ENCODE measurements at regions not wholly inside any gene's neighbourhood (a gene's known extent, or its start where the extent isn't known, plus 50 kb on each side); places are given as distances from the start of the nearest gene placed in this dataset.

- WGBS, 2 donors (ENCODE audit: low coverage in 1 of 2) = 36 to 40% methylated on average over 2 of the region's 2 CpGs
Observed at GRCh38 chrX:95057341-95057740, 1383.3 kb downstream of the FAM133A start.

GRCh38 chrX:95058815-95059214, 1384.8 kb downstream of the FAM133A start:
- 30 to 75% methylated on average over 1 of the region's 1 CpG for WGBS, 2 donors (ENCODE audit: low coverage in 1 of 2)
- TF ChIP-seq POLR2A (IDR thresholded peaks at IDR 0.05) = no peak
- H3K27ac ChIP-seq = no peak overlapping the region
- H3K27me3 ChIP-seq = no peaks in the 10 kb centered on the region
- H3K9me3 ChIP-seq = no peaks in the 10 kb centered on the region
- H3K4me1 ChIP-seq = no peaks in the 10 kb centered on the region
- no peaks in the 10 kb centered on the region for H3K36me3 ChIP-seq
- H3K4me3 ChIP-seq = no peak overlapping the region
- ATAC-seq = no peak

More at GRCh38 chrX:95057341-95057740, 1383.3 kb downstream of the FAM133A start:
- Histone ChIP-seq H3K4me3 (no peak overlapping the region), H3K36me3 (no peaks in the 10 kb centered on the region), H3K27ac (no peak overlapping the region), H3K9me3 (no peaks in the 10 kb centered on the region), H3K27me3 (no peaks in the 10 kb centered on the region), H3K4me1 (no peaks in the 10 kb centered on the region)
- ATAC-seq = no peak
- TF ChIP-seq POLR2AphosphoS5 (IDR thresholded peaks at IDR 0.05) (no peak), EP300 (IDR thresholded peaks at IDR 0.05) (no peak), POLR2A (IDR thresholded peaks at IDR 0.05) (no peak), CTCF (IDR thresholded peaks at IDR 0.05) (no peak)

- Histone ChIP-seq H3K36me3 (no peaks in the 10 kb centered on the region), H3K27ac (no peak overlapping the region), H3K4me3 (no peak overlapping the region), H3K9me3 (no peaks in the 10 kb centered on the region), H3K4me1 (no peaks in the 10 kb centered on the region), H3K27me3 (no peaks in the 10 kb centered on the region)
- WGBS, 2 donors (ENCODE audit: low coverage in 1 of 2) = 50 to 57% methylated on average over 2 of the region's 2 CpGs
- ATAC-seq = no peak
- TF ChIP-seq POLR2AphosphoS5 (IDR thresholded peaks at IDR 0.05) = no peak
- no peak for TF ChIP-seq POLR2A (IDR thresholded peaks at IDR 0.05)
- no peak for TF ChIP-seq CTCF (IDR thresholded peaks at IDR 0.05)
- TF ChIP-seq EP300 (IDR thresholded peaks at IDR 0.05) = no peak
Observed at GRCh38 chrX:95059909-95060308, 1385.9 kb downstream of the FAM133A start.

- no peak for TF ChIP-seq POLR2A (IDR thresholded peaks at IDR 0.05)
- TF ChIP-seq EP300 (IDR thresholded peaks at IDR 0.05) = no peak
- no peak for TF ChIP-seq CTCF (IDR thresholded peaks at IDR 0.05)
- no peak for TF ChIP-seq POLR2AphosphoS5 (IDR thresholded peaks at IDR 0.05)
- ATAC-seq = no peak
- H3K36me3 ChIP-seq = no peaks in the 10 kb centered on the region
Observed at GRCh38 chrX:95063554-95063953, 1389.5 kb downstream of the FAM133A start.

GRCh38 chrX:95065151-95065550, 1391.1 kb downstream of the FAM133A start:
- no peak overlapping the region for H3K4me3 ChIP-seq
- TF ChIP-seq CTCF (IDR thresholded peaks at IDR 0.05) (no peak), EP300 (IDR thresholded peaks at IDR 0.05) (no peak)
- no peak for ATAC-seq
- no peak overlapping the region for H3K27ac ChIP-seq
- H3K9me3 ChIP-seq = no peaks in the 10 kb centered on the region
- H3K27me3 ChIP-seq = no peaks in the 10 kb centered on the region
- 25 to 83% methylated on average over 1 of the region's 1 CpG for WGBS, 2 donors (ENCODE audit: low coverage in 1 of 2)
- no peaks in the 10 kb centered on the region for H3K36me3 ChIP-seq
- H3K4me1 ChIP-seq = no peaks in the 10 kb centered on the region

More at GRCh38 chrX:95063554-95063953, 1389.5 kb downstream of the FAM133A start:
- no peak overlapping the region for H3K27ac ChIP-seq
- H3K9me3 ChIP-seq = no peaks in the 10 kb centered on the region
- H3K4me3 ChIP-seq = no peak overlapping the region
- no peaks in the 10 kb centered on the region for H3K4me1 ChIP-seq
- no peaks in the 10 kb centered on the region for H3K27me3 ChIP-seq

GRCh38 chrX:95071052-95071451, 1397.0 kb downstream of the FAM133A start:
- Histone ChIP-seq H3K4me3 (no peak overlapping the region), H3K36me3 (no peaks in the 10 kb centered on the region), H3K4me1 (no peaks in the 10 kb centered on the region), H3K27me3 (no peaks in the 10 kb centered on the region), H3K9me3 (no peaks in the 10 kb centered on the region), H3K27ac (no peak overlapping the region)
- no peak for ATAC-seq
- TF ChIP-seq POLR2AphosphoS5 (IDR thresholded peaks at IDR 0.05) = no peak
- no peak for TF ChIP-seq CTCF (IDR thresholded peaks at IDR 0.05)
- TF ChIP-seq EP300 (IDR thresholded peaks at IDR 0.05) = no peak
- no peak for TF ChIP-seq POLR2A (IDR thresholded peaks at IDR 0.05)
- 86% methylated on average over 1 of the region's 1 CpG; no CpG with 5 or more reads in 1 of the 2 donors for WGBS, 2 donors (ENCODE audit: low coverage in 1 of 2)

All from gastroesophageal sphincter (tissue), 4 donors.